ENCODE measurements at regions not wholly inside any gene's neighbourhood (a gene's known extent, or its start where the extent isn't known, plus 50 kb on each side); places are given as distances from the start of the nearest gene placed in this dataset.

DNA sequence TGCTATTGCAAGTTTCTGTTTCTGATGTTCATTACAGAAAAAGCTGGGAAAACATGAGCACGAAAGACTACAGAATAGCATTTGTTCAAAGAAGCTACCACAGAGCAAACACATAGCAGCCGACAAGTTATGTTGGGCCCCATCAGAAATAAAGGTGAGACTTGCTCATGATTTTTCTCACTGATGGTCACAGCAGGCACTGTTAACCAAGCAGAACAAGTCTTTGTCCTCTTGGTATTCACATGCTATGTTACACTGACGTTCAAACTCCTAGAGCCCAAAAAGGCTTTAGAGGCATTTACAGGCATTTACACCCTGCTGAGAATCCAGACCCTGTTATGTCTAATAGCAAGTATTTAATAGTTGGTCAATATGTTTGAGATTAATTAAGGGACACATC lies 235.0 kb upstream of the HNMT start:
- no peak for DNase-seq

- no peak for DNase-seq
Measured at GRCh38 chr2:137737559-137737958, 226.7 kb upstream of the HNMT start.

DNA sequence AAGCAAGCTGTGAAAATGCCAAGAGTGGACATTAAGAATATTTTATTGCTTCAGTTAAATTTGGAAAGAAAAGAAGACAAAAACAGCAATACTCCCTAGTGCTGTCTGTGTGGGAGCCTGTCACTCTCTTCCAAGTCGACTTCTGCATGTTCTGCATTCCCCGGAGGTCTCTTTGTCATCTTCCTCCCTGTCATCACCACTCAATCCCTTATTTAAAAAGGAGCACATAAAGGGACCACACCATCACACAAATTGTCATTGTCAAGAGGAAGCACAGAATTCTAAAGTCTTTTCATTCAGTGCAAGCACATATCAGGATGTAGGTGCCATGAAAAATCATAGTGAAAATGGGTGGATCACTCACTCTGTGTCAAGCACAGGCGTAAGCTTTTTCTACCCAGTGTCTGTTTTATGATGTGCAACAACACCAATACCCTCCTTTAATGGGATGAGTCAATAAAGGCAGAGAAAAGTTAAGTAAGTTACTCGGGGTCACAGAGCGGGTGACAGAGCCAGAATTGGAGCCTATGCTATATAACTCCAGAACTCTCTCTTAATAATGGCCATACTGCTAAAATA lies 222.4 kb upstream of the HNMT start:
- no peak for DNase-seq

GRCh38 chr2:137747509-137747908 lies 216.8 kb upstream of the HNMT start:
- DNase-seq, result no peak

- no peak for DNase-seq
Measured at GRCh38 chr2:137748533-137748932, 215.7 kb upstream of the HNMT start.

DNA sequence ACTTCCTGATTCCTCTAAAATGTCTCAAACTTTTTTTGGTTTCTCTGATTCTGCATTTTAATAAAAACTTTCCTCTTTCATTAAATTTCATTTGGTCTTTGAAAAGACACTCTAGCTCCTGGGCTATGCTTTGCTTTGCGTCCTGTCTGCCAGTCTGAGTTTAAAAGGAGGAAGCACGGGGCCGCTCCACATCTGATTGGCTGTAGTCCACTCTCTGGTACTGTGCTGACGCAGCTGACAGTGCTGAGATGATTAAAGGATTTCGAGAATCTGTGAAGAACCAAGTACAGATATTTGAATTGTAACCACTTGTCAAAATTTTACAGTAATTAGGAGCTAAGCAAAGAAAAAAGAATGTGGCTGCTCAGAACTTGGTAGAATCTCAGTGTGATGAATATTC lies 199.6 kb upstream of the HNMT start:
- DNase-seq, result no peak

GRCh38 chr2:137769406-137769805 lies 194.9 kb upstream of the HNMT start:
- DNase-seq, result no peak

DNA sequence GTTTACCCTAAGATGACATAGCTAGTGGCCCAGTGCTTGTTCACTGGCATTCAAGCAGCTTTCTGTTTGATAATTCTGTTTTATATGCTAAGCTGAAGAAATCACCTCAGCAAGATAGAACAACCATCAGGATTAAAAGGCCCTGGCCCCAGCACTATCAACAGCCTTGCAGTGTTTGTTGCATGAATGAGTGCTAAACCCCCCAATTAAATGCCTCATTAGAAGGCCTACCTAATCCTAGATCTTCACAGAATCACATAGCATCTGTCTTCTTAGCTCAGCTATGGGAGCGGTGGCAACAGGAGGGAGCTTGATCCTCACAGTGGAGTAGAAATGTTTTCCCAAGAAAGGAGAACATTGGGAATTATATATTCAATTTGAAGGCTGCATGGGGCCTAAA lies 194.1 kb upstream of the HNMT start:
- DNase-seq, result no peak

DNA sequence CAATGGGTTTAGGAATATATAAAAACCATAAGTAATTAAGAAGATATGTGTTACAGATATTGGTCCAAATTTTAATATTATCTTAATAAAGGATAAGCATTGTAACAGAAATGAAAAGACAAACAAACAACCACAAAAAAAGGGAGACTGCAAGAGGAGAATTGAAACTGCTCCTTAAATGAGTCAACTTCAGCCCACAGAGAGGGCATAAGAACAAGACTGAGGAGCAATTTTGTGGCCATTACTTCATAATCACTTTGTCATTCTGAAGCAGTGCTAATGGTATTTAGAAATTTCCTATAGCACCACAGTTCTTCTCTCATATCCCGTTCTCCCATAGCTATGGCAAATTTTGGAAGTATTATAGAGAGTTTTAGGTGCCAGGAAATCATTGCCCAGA lies 193.2 kb upstream of the HNMT start:
- DNase-seq, result no peak

DNA sequence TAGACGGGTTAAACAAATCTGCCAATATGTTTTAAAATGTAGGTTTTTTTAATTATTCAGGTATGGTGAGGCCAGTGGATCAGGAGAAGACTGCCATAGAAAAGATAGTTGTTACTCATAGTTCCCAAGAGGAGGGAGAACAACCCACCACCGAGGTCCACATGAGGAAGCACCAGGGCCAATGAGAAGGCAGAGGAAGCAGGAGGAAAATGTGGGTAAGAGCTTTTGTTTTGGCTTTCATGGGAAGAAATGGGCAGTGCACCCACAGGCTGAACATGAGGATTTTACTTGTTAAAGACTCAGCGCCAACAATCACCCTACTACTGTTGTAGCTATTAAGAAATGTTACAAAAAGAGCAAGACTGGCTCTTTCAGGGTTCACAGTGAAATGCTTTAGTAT lies 191.8 kb upstream of the HNMT start:
- DNase-seq, result no peak

DNA sequence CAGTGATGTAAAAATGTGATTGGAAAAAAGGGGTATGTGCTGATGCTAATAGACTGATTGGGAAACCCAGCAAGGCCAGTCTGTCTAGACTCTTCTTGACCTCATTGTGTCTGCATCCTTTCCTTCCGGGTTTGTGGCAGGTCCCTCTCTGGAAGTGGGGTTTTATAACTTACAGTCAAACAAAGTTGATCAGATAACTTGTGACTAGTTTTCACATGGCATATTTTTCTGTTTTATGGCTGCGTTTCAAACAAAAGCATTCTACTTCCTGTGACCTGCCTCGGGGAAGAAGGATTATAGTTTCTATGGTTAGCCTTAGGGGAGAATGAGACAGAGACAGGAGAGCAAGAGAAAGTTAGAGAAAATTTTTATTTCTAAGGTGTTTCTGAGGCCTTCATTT lies 188.7 kb upstream of the HNMT start:
- no peak for DNase-seq

DNA sequence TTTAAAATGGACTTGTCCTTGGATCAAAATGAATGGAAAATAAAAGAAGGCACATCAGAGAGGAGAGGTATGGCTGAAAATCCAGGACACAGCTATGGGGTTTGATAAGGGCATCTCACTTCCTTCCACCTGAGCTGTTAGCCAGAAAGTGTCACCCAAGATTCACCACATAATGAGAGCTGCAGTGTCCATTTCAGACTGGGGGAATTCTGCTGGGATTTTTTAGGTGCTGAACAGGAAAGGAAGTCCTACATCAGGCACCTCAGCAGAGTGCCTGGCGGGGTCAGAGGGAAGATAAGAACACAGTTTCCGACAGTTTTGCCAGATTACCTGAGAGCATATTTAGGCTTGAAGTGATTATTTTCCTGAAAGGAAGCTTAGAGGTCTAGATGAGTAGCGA lies 187.6 kb upstream of the HNMT start:
- DNase-seq, result no peak

DNA sequence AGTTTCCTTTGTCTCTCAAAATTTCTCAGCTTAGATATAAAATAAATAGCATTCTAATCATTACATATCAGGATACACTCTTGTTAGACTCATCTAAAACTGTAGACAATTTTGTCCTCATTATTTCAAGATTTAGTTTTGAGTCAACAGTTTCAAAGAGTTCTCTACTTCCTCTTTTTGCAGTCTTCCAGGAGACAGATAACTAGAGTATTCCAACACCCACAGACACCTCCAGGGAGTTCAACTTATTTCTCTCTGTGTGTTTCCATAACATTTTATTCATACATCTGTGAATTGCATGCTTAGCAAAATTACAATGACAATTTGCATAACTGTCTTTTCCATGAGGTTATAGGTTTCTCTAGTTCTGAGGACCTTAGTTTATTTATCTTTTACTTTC lies 166.6 kb upstream of the HNMT start:
- DNase-seq, result no peak

- no peak for DNase-seq
Measured at GRCh38 chr2:137799600-137799999, 164.7 kb upstream of the HNMT start.

- no peak for DNase-seq
Measured at GRCh38 chr2:137800386-137800785, 163.9 kb upstream of the HNMT start.

DNA sequence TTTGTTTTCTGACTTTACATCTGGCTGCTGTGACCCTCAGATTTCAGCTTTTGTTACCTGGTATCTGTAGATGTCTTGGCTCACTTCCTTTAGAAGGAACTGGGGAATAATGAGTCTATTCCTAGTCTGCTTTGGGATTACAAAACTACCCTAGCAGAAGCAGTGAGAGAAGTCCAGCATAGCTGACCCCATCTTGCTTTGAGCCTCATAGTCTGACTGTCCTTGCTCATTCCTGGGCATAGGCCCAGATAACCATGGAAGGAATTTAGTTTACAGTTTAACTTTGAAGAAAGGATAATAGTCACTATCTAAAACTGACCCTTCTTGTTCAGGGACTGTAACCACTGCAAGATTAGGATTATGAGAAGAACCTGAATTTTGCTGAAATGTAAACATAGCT lies 163.0 kb upstream of the HNMT start:
- DNase-seq, result no peak

DNA sequence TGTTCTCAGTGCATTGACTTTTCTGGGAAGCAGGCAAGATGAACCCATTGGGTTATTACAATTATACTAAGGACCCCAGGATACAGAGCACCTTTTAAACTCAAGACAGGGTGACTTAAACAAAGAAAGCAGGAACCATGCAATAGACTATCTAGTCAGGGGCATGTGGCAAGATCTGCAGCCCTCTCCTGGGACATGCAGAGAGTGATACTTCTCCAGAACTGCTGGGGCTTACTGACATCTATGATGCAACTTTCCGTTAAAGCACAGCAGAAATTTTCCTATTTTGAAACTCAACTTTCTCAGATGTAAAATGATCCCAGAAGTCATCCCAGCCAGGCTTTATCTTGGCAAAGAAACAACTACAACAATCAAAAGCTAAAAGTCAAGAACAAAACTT lies 162.2 kb upstream of the HNMT start:
- DNase-seq, result no peak

DNA sequence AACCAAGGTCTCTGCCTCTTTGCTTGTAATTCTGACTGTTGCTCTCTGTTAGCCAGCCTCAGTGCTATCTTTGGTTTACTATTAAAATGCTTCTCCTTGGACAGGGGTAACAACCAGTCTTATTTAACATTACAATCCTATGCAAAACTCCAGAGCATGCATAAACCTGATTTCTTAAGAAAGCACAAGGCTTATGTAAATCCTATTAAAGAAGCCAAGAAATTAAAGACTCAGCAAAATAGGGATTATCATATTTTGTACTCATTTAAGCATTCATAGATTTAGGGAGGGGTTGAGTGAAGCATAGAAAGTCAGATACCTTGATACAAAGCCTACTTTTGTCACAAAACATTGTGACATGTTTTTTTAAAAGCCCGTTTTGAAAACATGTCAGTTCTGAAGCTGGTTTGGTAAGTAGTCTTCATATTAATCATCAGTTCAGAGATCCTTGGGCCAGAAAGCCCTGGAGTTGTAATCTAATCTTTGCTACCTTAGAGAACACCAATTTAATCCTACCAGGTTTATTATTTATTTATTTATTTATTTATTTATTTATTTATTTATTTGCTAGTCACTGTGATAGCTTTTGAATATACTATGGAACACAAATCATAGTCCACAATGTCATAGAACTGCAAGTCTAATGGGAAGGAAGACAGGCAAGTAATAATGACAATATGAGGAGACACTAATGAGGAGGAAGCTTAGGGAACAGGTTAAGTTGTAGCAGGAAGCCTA lies 158.0 kb upstream of the HNMT start:
- DNase-seq, result no peak

DNA sequence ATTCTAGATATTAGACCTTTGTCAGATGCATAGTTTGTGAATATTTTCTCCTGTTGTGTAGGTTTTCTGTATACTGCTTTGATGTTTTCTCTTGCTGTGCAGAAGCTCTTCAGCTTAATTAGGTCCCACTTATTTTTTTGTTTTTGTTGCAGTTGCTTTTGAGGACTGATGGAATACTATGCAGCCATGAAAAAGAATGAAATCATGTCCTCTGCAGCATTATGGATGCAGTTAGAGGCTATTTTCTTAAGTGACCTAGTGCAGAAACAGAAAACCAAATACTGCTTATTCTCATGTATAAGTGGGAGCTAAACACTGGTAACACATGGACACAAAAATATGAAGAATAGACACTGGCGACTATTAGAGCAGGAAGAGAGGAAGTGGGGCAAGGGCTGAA lies 155.0 kb upstream of the HNMT start:
- no peak for DNase-seq

GRCh38 chr2:137809837-137810236 lies 154.4 kb upstream of the HNMT start:
- no peak for DNase-seq

DNA sequence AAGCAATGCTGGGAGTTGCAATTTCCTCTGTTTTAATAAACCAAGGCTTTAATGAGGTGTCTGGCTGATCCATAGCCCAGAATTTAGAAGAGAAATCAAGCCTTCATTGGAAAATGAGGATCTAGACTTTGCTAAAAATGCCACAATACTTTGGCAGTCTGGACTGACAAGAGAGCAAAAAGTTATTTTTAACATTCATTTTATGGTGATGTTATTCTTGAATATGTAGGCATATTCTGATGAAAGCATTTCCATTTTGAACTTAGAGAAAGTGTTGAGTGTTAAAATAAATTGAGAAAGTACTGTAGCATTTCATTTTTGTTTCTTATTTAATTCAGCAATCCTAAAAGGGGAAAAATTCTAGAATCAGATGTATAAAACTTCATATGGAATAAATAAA lies 151.8 kb upstream of the HNMT start:
- DNase-seq, result no peak

DNA sequence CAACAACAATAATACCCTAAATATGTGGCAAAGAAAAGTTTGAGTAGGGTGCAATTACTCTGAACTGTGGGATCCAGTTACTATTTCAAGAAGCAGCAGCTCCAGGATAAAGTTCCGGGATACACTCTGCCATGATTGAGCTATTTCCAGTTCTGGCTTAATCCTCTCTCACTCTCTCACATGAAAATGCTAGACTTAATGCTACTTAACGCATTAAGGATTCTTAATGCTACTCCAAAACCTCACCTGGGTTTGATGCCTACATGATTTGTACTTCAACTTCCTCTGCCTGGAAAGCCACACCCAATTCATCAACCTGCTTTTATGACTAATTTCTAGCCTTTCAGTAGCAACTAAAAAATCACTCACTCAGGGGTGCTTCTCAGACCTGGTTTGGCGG lies 151.1 kb upstream of the HNMT start:
- DNase-seq, result no peak

- no peak for DNase-seq
Measured at GRCh38 chr2:137817058-137817457, 147.2 kb upstream of the HNMT start.

DNA sequence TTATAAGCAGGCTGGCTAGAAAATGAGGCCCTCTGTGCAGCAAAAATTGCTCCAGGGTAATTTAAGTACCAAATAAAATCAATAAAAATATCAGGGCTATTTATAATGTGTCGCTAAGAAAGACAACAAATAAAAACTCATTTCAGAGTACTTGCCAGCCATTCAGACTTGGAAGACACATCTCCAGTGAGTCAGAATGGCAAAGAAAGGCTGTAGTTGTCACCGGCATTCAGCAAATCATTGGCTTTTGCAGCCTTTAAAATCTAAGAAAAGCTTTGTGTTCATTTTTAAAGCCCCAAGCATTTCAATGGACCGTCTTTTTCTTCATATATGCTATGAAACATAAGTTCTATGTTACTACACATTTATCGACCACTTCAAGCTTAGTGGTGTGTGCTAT lies 141.1 kb upstream of the HNMT start:
- no peak for DNase-seq

GRCh38 chr2:137824501-137824900 lies 139.8 kb upstream of the HNMT start:
- no peak for DNase-seq
